SJSA1 (cell line): ENCODE measurements at regions not wholly inside any gene's neighbourhood (a gene's known extent, or its start where the extent isn't known, plus 50 kb on each side); places are given as distances from the start of the nearest gene placed in this dataset.
"Not testable (repeated sequence)": the region's sequence is repeated elsewhere in the genome, so short reads cannot be mapped to it uniquely, and the experiment has no call there.

ENCODE experiments used
- DNase-seq, 2 experiments: peaks; one replicate each; pipeline ENCODE4 v3.0.0-alpha.2; 2015 to 2020; ENCODE audit warnings: low spot score in 2 of 2, low read depth in 1 of 2
- H3K27ac ChIP-seq: fragments of 250-450 bp; sonication (Bioruptor Pico); 2 replicates; pipeline ENCODE4 v1.5.1; 2020; ENCODE audit warnings: mild to moderate bottlenecking, moderate library complexity
- H3K27me3 ChIP-seq: fragments of 250-450 bp; sonication (Bioruptor Pico); replicated peaks from 2 replicates; pipeline ENCODE4 v1.5.1; 2020; ENCODE audit warnings: mild to moderate bottlenecking, moderate library complexity
- H3K36me3 ChIP-seq: fragments of 250-450 bp; sonication (Bioruptor Pico); 2 replicates; pipeline ENCODE4 v1.5.1; 2020; ENCODE audit warnings: mild to moderate bottlenecking
- H3K4me1 ChIP-seq: fragments of 250-450 bp; sonication (Bioruptor Pico); replicated peaks from 2 replicates; pipeline ENCODE4 v1.6.1; 2021; ENCODE audit warnings: mild to moderate bottlenecking
- H3K4me3 ChIP-seq: fragments of 250-450 bp; sonication (Bioruptor Pico); 2 replicates; pipeline ENCODE4 v1.5.1; 2020; ENCODE audit warnings: mild to moderate bottlenecking
- H3K9me3 ChIP-seq: fragments of 250-450 bp; sonication (Bioruptor Pico); replicated peaks from 2 replicates; pipeline ENCODE4 v1.5.1; 2020; ENCODE audit warnings: mild to moderate bottlenecking

DNA sequence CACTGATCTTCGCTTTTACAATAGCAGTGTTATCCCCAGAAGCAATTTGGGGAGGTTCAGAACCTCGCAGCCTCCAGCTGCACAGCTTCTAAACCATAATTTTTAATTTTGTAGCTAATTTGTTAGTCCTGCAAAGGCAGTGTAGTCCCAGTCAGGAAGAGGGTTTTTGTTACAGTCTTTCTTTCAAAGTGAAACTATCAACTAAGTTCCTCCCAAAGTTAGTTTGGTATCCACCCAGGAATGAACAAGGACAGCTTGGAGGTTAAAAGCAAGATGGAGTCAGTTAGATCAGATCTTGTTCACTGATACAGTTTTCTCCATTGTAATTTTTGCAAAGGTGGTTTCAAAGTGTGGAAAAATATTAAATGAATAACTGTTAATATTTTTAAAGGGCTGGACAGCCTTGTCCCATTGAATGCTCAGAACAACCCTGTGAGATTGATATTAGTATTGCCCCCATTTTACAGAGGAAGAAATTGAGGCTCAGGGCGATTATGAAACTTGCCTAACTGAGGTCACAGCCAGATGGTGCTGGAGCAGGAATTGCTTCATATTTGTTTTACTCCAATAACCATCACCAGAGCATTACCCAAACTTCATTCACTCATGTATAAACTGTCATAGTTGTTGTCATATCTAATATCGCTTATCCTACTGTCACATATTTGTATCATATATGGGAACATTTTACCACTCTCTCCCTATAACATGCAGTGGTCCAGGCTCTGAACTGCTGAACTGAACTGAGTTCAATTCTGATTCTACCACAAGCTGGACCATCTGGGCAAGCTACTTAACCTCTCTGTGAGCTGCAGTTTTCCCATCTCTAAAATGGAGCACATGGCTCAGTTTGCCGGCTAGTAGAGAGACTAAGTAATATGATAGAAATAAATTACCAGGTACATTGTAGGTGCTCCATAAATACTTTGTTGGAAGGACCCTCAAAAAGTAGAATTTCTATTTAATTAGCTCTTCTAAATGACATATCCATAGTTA lies 213.8 kb downstream of the BCAS1 start:
- no peaks in the 10 kb centered on the region for H3K27me3 ChIP-seq
- DNase-seq: no peak
- H3K36me3 ChIP-seq: no peaks in the 10 kb centered on the region

DNA sequence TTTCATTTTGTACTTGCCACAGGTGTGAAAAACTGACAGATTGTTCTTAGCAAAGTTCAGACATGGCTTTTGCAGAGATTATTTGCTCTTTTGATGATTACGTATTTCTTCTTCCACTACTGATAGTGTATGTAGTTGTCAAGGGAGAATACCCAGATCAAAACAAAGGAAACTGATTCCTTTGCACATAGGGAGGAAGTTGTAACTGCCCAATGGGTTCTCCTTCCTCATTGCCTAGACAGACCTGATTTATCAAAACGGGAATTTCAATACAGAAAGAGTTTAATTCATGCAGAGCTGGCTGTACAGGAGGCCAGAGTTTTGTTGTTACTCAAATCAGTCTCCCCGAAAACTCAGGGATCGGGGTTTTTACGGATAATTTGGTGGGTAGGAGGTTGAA lies 214.7 kb downstream of the BCAS1 start:
- no peak overlapping the region for H3K27ac ChIP-seq
- no peaks in the 10 kb centered on the region for H3K4me1 ChIP-seq

More for the DNA sequence above, 213.8 kb downstream of the BCAS1 start:
- Histone ChIP-seq H3K9me3 (no peaks in the 10 kb centered on the region), H3K4me1 (no peaks in the 10 kb centered on the region), H3K4me3 (no peak overlapping the region), H3K27ac (no peak overlapping the region)

DNA sequence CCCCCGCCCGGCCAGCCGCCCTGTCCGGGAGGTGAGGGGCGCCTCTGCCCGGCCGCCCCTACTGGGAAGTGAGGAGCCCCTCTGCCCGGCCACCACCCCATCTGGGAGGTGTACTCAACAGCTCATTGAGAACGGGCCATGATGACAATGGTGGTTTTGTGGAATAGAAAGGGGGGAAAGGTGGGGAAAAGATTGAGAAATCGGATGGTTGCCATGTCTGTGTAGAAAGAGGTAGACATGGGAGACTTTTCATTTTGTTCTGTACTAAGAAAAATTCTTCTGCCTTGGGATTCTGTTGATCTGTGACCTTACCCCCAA lies 215.8 kb downstream of the BCAS1 start:
- H3K36me3 ChIP-seq, H3K27me3 ChIP-seq, H3K4me1 ChIP-seq, H3K9me3 ChIP-seq, DNase-seq, H3K27ac ChIP-seq, H3K4me3 ChIP-seq: not testable (repeated sequence)

More for the DNA sequence above, 214.7 kb downstream of the BCAS1 start:
- no peak for DNase-seq
- Histone ChIP-seq H3K9me3 (no peaks in the 10 kb centered on the region), H3K27me3 (no peaks in the 10 kb centered on the region), H3K36me3 (no peaks in the 10 kb centered on the region), H3K4me3 (no peak overlapping the region)

DNA sequence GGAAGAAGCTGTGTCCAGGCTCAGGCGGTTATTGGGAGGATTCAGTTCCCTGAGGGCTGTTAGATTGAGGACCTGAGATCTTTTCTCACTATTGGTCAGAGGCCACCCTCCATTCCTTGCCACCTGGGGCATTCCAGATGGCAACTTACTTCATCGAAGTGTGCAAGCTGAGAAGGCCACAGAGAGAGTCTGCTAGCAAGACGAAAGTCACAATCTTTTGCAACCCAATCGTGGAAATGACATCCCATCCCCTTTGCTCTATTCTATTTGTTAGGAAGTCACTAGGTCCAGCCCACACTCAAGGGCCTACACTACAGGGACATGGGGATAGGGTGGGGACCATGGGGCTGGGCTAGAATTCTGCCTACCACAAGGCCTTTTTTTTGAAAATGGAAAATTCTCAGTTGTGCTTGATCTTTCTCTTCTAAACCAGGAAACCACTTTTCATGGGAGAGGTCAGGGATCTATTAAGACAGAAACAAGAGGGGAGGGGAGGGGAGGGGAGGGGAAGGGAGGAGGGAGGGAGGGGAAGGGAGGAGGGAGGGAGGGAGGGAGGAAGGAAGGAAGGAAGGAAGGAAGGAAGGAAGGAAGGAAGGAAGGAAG lies 217.2 kb downstream of the BCAS1 start:
- no peak overlapping the region for H3K4me3 ChIP-seq
- H3K27me3 ChIP-seq: no peaks in the 10 kb centered on the region
- H3K9me3 ChIP-seq: no peaks in the 10 kb centered on the region
- H3K4me1 ChIP-seq: no peaks in the 10 kb centered on the region
- no peaks in the 10 kb centered on the region for H3K36me3 ChIP-seq
- no peak for DNase-seq
- H3K27ac ChIP-seq: no peak overlapping the region

DNA sequence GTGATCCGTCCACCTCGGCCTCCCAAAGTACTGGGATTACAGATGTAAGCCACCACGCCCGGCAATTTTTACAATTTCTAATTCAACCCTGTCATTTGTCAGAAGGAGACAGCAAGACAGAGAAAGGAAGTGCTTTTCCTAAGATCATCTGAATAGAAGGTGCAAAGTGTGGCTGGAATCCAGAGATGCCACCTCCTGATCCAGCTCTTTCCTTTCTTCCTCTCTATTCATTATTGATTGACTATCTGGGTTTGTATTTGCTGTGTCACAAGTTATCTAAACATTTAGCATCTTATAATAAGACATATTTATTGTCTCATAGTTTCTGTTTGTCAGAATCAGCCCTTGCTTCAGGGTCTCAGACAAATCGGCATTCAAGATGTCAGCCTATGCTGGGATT lies 217.7 kb downstream of the BCAS1 start:
- no peaks in the 10 kb centered on the region for H3K9me3 ChIP-seq
- DNase-seq: no peak
- no peaks in the 10 kb centered on the region for H3K27me3 ChIP-seq

DNA sequence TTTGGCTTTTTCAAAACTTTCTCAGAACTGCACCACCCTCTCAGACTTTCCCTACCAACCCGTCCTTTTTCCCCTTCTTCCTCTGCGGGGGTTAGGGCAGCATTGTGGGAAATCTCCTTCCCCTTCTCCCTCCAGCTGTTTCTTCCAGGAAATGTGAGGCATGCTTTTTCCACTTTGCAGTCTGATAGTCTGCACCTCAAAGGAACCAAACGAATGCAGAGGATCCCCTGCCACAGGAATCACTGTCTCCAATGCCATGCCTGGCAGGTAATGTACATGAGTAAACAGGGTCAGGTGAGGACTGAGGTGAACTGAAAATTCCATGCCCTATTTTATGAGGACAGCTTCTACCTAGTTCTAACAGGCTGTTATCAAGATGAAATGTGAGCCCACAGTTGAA lies 218.4 kb downstream of the BCAS1 start:
- Histone ChIP-seq H3K36me3 (no peaks in the 10 kb centered on the region), H3K27me3 (no peaks in the 10 kb centered on the region), H3K27ac (no peak overlapping the region), H3K4me3 (no peak overlapping the region), H3K4me1 (no peaks in the 10 kb centered on the region), H3K9me3 (no peaks in the 10 kb centered on the region)
- DNase-seq: no peak

More for the DNA sequence above, 217.7 kb downstream of the BCAS1 start:
- H3K4me3 ChIP-seq: no peak overlapping the region
- H3K36me3 ChIP-seq: no peaks in the 10 kb centered on the region
- no peak overlapping the region for H3K27ac ChIP-seq
- H3K4me1 ChIP-seq: no peaks in the 10 kb centered on the region

DNA sequence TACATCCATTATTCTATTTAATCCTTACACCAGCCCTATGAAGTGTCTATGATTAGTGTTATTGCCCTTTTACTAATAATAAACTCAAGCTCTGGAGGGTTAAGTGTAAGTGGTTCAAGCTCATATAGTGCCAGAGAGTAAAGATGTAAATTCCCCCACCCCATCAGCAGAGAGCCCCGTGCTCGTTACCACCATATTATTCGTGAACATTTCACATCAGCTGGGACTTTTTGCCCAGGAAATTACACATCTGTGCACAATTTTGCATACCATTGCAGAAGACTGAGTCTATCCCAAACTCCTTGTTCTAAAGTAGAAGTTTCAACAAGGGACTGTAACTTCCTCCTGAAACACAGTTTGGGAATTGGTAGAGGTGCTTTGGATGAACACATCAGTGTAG lies 220.1 kb downstream of the BCAS1 start:
- DNase-seq: no peak
- Histone ChIP-seq H3K4me3 (no peak overlapping the region), H3K27ac (no peak overlapping the region), H3K4me1 (no peaks in the 10 kb centered on the region), H3K9me3 (no peaks in the 10 kb centered on the region), H3K27me3 (no peaks in the 10 kb centered on the region), H3K36me3 (no peaks in the 10 kb centered on the region)

DNA sequence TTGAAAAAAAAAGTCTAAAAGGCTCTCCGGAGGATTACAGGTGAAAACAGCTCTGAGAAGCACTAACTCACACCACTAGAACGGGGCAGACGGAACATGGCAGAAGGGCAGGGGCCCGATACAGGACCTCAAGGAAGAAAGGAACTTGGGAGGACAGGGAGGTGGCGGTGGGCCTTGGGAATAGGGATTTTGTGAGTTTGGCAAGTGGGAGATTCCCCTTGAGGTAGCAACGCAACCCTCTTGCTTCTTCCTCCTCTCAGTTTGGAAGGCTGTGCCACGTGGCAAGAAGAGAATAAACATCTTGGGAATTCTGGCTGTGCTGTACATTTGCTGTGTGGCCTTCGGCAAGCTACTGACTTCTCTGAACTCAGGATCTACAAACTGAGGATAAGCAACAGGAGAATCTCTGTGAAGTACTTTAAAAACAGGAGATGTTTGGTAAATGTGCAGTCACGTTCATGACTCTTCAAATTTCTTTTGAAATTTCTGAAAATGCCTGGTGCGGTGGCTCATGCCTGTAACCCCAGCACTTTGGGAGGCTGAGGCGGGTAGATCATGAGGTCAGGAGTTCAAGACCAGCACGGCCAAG lies 220.8 kb downstream of the BCAS1 start:
- Histone ChIP-seq H3K4me3 (no peak overlapping the region), H3K27me3 (no peaks in the 10 kb centered on the region), H3K36me3 (no peaks in the 10 kb centered on the region), H3K9me3 (no peaks in the 10 kb centered on the region), H3K4me1 (no peaks in the 10 kb centered on the region), H3K27ac (no peak overlapping the region)
- DNase-seq: no peak

DNA sequence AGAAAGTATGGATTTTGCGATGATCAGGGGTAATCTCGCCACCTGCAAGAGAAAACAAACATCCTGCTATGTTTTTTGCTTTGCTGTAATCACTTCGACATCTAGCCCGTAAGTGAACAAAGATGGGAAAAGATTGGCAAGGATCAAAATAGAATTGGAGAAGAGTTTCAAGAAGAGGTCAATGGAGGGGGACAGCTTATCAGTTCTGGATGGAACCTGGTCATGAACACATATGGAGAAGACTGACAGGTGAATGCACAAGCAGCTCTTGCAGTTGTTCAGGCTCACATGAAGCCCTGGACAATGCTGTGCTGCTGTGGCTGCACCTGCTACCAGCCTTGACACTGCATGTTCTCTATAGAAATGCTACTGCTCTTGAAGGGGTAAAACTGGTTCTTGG lies 222.1 kb downstream of the BCAS1 start:
- H3K4me1 ChIP-seq: no peaks in the 10 kb centered on the region
- H3K4me3 ChIP-seq: no peak overlapping the region
- H3K9me3 ChIP-seq: no peaks in the 10 kb centered on the region
- DNase-seq: no peak
- no peaks in the 10 kb centered on the region for H3K36me3 ChIP-seq
- no peak overlapping the region for H3K27ac ChIP-seq
- no peaks in the 10 kb centered on the region for H3K27me3 ChIP-seq

DNA sequence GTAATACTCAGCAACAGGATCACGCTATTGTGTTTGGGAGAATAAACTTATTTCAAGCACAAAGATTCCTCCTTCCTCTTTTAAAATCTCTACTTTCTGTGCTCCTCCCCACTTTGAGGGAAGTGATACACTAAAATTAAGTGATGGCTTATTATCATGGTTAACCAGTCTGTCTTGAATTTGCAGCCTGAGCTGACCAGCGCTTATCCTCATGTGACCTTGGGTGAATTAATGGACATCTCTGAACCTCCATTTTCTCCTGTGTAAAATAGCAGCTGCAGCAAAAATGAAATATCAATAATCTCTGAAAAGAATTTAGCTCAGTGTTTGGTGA lies 222.6 kb downstream of the BCAS1 start:
- H3K27ac ChIP-seq: no peak overlapping the region

DNA sequence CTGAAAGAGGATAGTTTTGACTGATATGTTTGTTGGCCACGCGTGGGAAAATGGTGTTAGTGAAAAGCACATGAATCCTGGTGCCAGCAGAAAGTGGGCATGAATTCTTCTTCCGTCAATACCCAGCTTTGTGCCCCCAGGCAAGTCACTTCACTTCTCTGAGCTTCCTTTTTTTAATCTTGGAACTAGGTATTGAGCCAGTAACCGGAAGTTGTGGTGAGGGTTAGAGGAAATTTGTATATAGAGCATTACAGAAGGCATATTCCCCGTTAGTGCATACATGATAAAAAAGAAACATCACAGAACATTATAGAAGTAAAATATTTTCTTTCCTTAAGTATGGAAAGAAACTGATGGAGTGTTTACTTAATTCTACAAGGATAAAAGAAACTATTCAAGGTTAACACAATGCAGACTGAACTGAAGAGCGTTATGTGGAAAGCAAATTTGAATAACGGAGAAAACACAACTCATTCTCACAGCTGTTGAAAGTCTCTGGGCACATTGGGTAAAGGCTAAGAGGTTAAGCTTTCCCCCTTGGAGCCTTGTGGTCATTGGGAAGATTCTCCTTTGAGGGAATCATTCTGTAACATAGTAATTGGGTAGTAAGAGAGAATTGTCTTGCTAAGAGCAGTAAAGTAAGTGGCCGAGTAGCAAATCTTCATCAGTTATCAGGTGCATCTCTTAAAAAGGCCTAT lies 223.1 kb downstream of the BCAS1 start:
- H3K36me3 ChIP-seq: no peaks in the 10 kb centered on the region
- H3K9me3 ChIP-seq: no peaks in the 10 kb centered on the region
- H3K4me1 ChIP-seq: no peaks in the 10 kb centered on the region
- no peak for DNase-seq
- H3K27ac ChIP-seq: no peak overlapping the region
- no peak overlapping the region for H3K4me3 ChIP-seq
- H3K27me3 ChIP-seq: no peaks in the 10 kb centered on the region

More for the DNA sequence above, 222.6 kb downstream of the BCAS1 start:
- Histone ChIP-seq H3K36me3 (no peaks in the 10 kb centered on the region), H3K27me3 (no peaks in the 10 kb centered on the region), H3K4me3 (no peak overlapping the region), H3K4me1 (no peaks in the 10 kb centered on the region), H3K9me3 (no peaks in the 10 kb centered on the region)
- DNase-seq: no peak

DNA sequence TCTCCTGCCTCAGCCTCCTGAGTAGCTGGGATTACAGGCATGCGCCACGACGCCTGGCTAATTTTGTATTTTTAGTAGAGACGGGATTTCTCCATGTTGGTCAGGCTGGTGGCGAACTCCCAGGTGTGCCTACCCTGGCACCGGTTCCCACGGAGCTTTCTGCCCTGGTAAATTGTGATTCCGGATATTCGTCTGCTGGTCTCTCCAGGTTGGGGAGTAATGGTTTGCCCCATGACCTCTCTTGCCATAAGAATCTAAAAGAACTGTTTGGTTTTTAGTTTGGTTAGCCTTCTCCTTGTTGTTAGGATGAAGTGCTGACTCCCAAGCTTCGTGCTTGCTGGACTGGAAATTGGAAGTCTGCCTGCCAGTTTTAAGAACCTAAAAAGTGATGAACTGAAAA lies 223.8 kb downstream of the BCAS1 start:
- no peaks in the 10 kb centered on the region for H3K27me3 ChIP-seq
- H3K27ac ChIP-seq: no peak overlapping the region
- no peaks in the 10 kb centered on the region for H3K4me1 ChIP-seq
- H3K36me3 ChIP-seq: no peaks in the 10 kb centered on the region
- no peak overlapping the region for H3K4me3 ChIP-seq
- no peaks in the 10 kb centered on the region for H3K9me3 ChIP-seq
- no peak for DNase-seq

DNA sequence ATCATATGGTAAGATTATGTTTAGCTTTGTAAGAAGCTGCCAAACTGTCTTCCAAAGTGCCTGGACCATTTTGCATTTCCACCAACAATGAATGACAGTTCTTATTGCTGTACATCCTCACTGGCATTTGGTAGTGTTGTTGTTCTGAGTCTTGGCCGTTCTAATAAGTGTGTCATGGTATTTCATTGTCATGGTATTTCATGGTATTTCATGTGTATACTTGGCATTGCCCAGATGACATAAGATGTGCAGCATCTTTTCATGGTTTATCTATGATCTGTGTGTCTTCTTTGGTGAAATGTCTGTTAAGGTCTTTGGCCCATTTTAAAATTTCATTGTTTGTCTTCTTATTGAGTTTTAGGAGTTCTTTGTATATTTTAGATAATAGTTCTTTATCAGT lies 224.4 kb downstream of the BCAS1 start:
- Histone ChIP-seq H3K4me3 (no peak overlapping the region), H3K27ac (no peak overlapping the region), H3K9me3 (no peaks in the 10 kb centered on the region), H3K27me3 (no peaks in the 10 kb centered on the region), H3K36me3 (no peaks in the 10 kb centered on the region), H3K4me1 (no peaks in the 10 kb centered on the region)
- DNase-seq: no peak

DNA sequence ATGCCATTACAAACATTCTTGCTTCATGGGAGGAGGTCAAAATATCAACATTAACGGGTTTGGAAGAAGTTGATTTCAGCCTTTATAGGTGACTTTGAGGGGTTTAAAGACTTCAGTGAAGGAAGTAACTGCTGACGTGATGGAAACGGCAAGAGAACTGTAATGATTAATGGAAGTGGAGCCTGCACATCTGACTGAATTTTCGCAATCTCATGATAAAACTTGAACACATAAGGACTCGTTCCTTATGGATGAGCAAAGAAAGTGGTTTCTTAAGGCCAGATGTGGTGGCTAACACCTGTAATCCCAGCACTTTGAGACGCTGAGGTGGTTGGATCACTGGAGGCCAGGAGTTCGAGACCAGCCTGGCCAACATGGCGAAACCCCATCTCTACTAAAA lies 226.1 kb downstream of the BCAS1 start:
- Histone ChIP-seq H3K4me3 (no peak overlapping the region), H3K27me3 (no peaks in the 10 kb centered on the region), H3K4me1 (no peaks in the 10 kb centered on the region), H3K9me3 (no peaks in the 10 kb centered on the region), H3K36me3 (no peaks in the 10 kb centered on the region), H3K27ac (no peak overlapping the region)
- DNase-seq: no peak
